Progenitor cell of endocrine pancreas (in vitro differentiated cells): ENCODE measurements at regions not wholly inside any gene's neighbourhood (a gene's known extent, or its start where the extent isn't known, plus 50 kb on each side); places are given as distances from the start of the nearest gene placed in this dataset.
"Not testable (repeated sequence)": the region's sequence is repeated elsewhere in the genome, so short reads cannot be mapped to it uniquely, and the experiment has no call there.

Experiments
- DNase-seq: peaks from one replicate; pipeline ENCODE4 v3.0.0; 2021; ENCODE audit warnings: low spot score; ENCODE audit not compliant: unreplicated experiment
- H3K27ac Mint-ChIP-seq: 2 replicates; pipeline ENCODE4 v1.8.0; 2021; ENCODE audit warnings: mild to moderate bottlenecking, moderate library complexity, mixed read lengths
- H3K27me3 Mint-ChIP-seq: 2 replicates; pipeline ENCODE4 v1.8.0; 2021; ENCODE audit warnings: mixed read lengths
- H3K36me3 Mint-ChIP-seq: 2 replicates; pipeline ENCODE4 v1.8.0; 2022; ENCODE audit warnings: mixed read lengths; ENCODE audit not compliant: insufficient read depth
- H3K4me1 Mint-ChIP-seq: 2 replicates; pipeline ENCODE4 v1.8.0; 2021; ENCODE audit warnings: low read depth, mixed read lengths
- H3K4me3 Mint-ChIP-seq: 2 replicates; pipeline ENCODE4 v1.8.0; 2021; ENCODE audit warnings: low read depth, mild to moderate bottlenecking, moderate library complexity, mixed read lengths
- H3K9me3 Mint-ChIP-seq: 2 replicates; pipeline ENCODE4 v1.8.0; 2021; ENCODE audit warnings: low read depth, mixed read lengths
- CTCF ChIP-seq: fragments of 200-600 bp; sonication (generic); IDR thresholded peaks from one replicate; pipeline ENCODE4 v1.5.0; 2021; ENCODE audit warnings: antibody characterized with exemption, mild to moderate bottlenecking; ENCODE audit not compliant: unreplicated experiment

- no peak overlapping the region for H3K27ac Mint-ChIP-seq
- peaks cover 41% of the 10 kb centered on the region for H3K9me3 Mint-ChIP-seq
- no peaks in the 10 kb centered on the region for H3K27me3 Mint-ChIP-seq
- DNase-seq: no peak
- no peak for TF ChIP-seq CTCF
- no peak overlapping the region for H3K4me3 Mint-ChIP-seq
- peaks cover 26% of the 10 kb centered on the region for H3K36me3 Mint-ChIP-seq
- peaks cover 27% of the 10 kb centered on the region for H3K4me1 Mint-ChIP-seq
Observed at GRCh38 chr11:106160494-106160893, 83.0 kb downstream of the AASDHPPT start.

- H3K36me3 Mint-ChIP-seq: peaks cover 34% of the 10 kb centered on the region
- H3K4me3 Mint-ChIP-seq: no peak overlapping the region
- TF ChIP-seq CTCF: no peak
- no peaks in the 10 kb centered on the region for H3K27me3 Mint-ChIP-seq
- H3K9me3 Mint-ChIP-seq: peaks cover 53% of the 10 kb centered on the region
- no peak overlapping the region for H3K27ac Mint-ChIP-seq
- H3K4me1 Mint-ChIP-seq: peaks cover 18% of the 10 kb centered on the region
- no peak for DNase-seq
Observed at GRCh38 chr11:106161775-106162634, 84.5 kb downstream of the AASDHPPT start.

GRCh38 chr11:106167085-106167484 lies 89.6 kb downstream of the AASDHPPT start:
- Mint-ChIP-seq H3K9me3 (peaks cover 56% of the 10 kb centered on the region), H3K4me1 (no peaks in the 10 kb centered on the region), H3K27ac (no peak overlapping the region), H3K36me3 (peaks cover 30% of the 10 kb centered on the region), H3K4me3 (no peak overlapping the region), H3K27me3 (no peaks in the 10 kb centered on the region)
- DNase-seq: no peak
- no peak for TF ChIP-seq CTCF

- Mint-ChIP-seq H3K4me3 (no peak overlapping the region), H3K27ac (no peak overlapping the region), H3K36me3 (peaks cover 10% of the 10 kb centered on the region), H3K27me3 (no peaks in the 10 kb centered on the region), H3K4me1 (peaks cover 20% of the 10 kb centered on the region), H3K9me3 (peaks cover 19% of the 10 kb centered on the region)
- DNase-seq: no peak
- TF ChIP-seq CTCF: no peak
Observed at GRCh38 chr11:106172386-106172991, 95.0 kb downstream of the AASDHPPT start.

GRCh38 chr11:106173291-106173690 lies 95.8 kb downstream of the AASDHPPT start:
- Mint-ChIP-seq H3K4me3 (no peak overlapping the region), H3K27me3 (no peaks in the 10 kb centered on the region), H3K36me3 (peaks cover 8% of the 10 kb centered on the region), H3K9me3 (peaks cover 16% of the 10 kb centered on the region), H3K27ac (no peak overlapping the region), H3K4me1 (peaks cover 26% of the 10 kb centered on the region)
- no peak for TF ChIP-seq CTCF
- no peak for DNase-seq

GRCh38 chr11:106174003-106174402 lies 96.5 kb downstream of the AASDHPPT start:
- not testable (repeated sequence) for H3K4me3 Mint-ChIP-seq, H3K27me3 Mint-ChIP-seq, DNase-seq, H3K36me3 Mint-ChIP-seq
- H3K27ac Mint-ChIP-seq: peak overlapping the region; percentile 34
- H3K9me3 Mint-ChIP-seq: peaks cover 16% of the 10 kb centered on the region
- peaks cover 31% of the 10 kb centered on the region for H3K4me1 Mint-ChIP-seq
